H1 (cell line): ENCODE measurements at regions not wholly inside any gene's neighbourhood (a gene's known extent, or its start where the extent isn't known, plus 50 kb on each side); places are given as distances from the start of the nearest gene placed in this dataset.

Source experiments
- CTCF ChIA-PET: fragments of 300-600 bp; sonication (Branson Sonifier 250); formaldehyde crosslinking; loops from one replicate; lab custom pipeline; 2021; ENCODE audit not compliant: partially characterized antibody; lab: Charles Lee
- POLR2A ChIA-PET: fragments of 300-600 bp; sonication (Branson Sonifier 250); formaldehyde crosslinking; loops from one replicate; lab custom pipeline; 2021; ENCODE audit warnings: inconsistent platforms; ENCODE audit not compliant: partially characterized antibody; lab: Charles Lee
- DNase-seq, 2 experiments: peaks; one replicate each; pipeline versions ENCODE4 v3.0.0 to v3.0.0-alpha.2; 2010 to 2022; ENCODE audit warnings: low spot score in 2 of 2, low read depth in 1 of 2, mixed read lengths in 1 of 2
- FAIRE-seq: peaks from 2 replicates; lab custom pipeline; 2011; peaks lifted over from hg19 to GRCh38; lab: Jason Lieb, UNC
- H2AFZ ChIP-seq: 2 replicates; pipeline ENCODE4 v1.8.1; 2012; ENCODE audit warnings: low read length, inconsistent platforms
- H2AK5ac ChIP-seq: 2 replicates; pipeline ENCODE4 v1.6.1; 2013; ENCODE audit warnings: low read depth, low read length
- H2BK120ac ChIP-seq: replicated peaks from 2 replicates; pipeline ENCODE3; 2013; ENCODE audit warnings: low read depth, low read length, inconsistent platforms
- H2BK12ac ChIP-seq: 2 replicates; pipeline ENCODE4 v1.6.1; 2013; ENCODE audit warnings: low read depth, low read length
- H2BK15ac ChIP-seq: 2 replicates; pipeline ENCODE4 v1.6.1; 2013; ENCODE audit warnings: low read length
- H2BK20ac ChIP-seq: 2 replicates; pipeline ENCODE4 v1.6.1; 2013; ENCODE audit warnings: low read length
- H2BK5ac ChIP-seq: 2 replicates; pipeline ENCODE4 v1.6.1; 2013; ENCODE audit warnings: low read depth, low read length
- H3K14ac ChIP-seq: 2 replicates; pipeline ENCODE4 v1.6.1; 2013; ENCODE audit warnings: inconsistent platforms; ENCODE audit not compliant: insufficient read length
- H3K18ac ChIP-seq: 2 replicates; pipeline ENCODE4 v1.6.1; 2013; ENCODE audit warnings: low read length; ENCODE audit errors: extremely low read depth
- H3K23ac ChIP-seq: 2 replicates; pipeline ENCODE4 v1.6.1; 2013; ENCODE audit warnings: inconsistent platforms; ENCODE audit not compliant: insufficient read length
- H3K23me2 ChIP-seq: 2 replicates; pipeline ENCODE4 v1.6.1; 2013; ENCODE audit warnings: low read depth, low read length
- H3K27ac ChIP-seq: 2 replicates; pipeline ENCODE4 v1.6.1; 2011; ENCODE audit warnings: low read depth, low read length, inconsistent platforms
- H3K27me3 ChIP-seq, 4 experiments: replicated peaks in 1 of 4; 1 replicate in 1 of 4; 2 replicates in 3 of 4; pipeline versions ENCODE4 v1.6.1 to v1.8.1; 2011 to 2013; ENCODE audit warnings: low read length in 3 of 4, mild to moderate bottlenecking in 3 of 4, inconsistent platforms in 2 of 4, mixed read lengths in 2 of 4, moderate library complexity in 1 of 4; ENCODE audit not compliant: control insufficient read depth in 3 of 4, insufficient read depth in 3 of 4; ENCODE audit errors: extremely low read depth in 1 of 4
- H3K36me3 ChIP-seq, 4 experiments: 2 replicates each; pipeline versions ENCODE4 v1.6.1 to v1.8.1; 2011 to 2013; ENCODE audit warnings: mild to moderate bottlenecking in 4 of 4, low read length in 3 of 4, moderate library complexity in 2 of 4, control low read depth in 1 of 4, inconsistent platforms in 1 of 4; ENCODE audit not compliant: insufficient read depth in 4 of 4, control insufficient read depth in 2 of 4
- H3K4ac ChIP-seq: replicated peaks from 2 replicates; pipeline ENCODE3; 2013; ENCODE audit warnings: low read length, low read depth, mixed read lengths, inconsistent platforms; ENCODE audit not compliant: insufficient read length
- H3K4me1 ChIP-seq, 4 experiments: replicated peaks in 1 of 4; 1 replicate in 1 of 4; 2 replicates in 3 of 4; pipeline versions ENCODE4 v1.6.1 to v1.8.1; 2011 to 2013; ENCODE audit warnings: low read length in 3 of 4, inconsistent platforms in 2 of 4, mixed read lengths in 1 of 4; ENCODE audit not compliant: insufficient read depth in 4 of 4, control insufficient read depth in 3 of 4
- H3K4me2 ChIP-seq, 2 experiments: 2 replicates each; pipeline versions ENCODE4 v1.6.1 to v1.8.1; 2011 to 2013; ENCODE audit warnings: low read depth in 2 of 2, low read length in 2 of 2, control low read depth in 1 of 2, inconsistent platforms in 1 of 2, mild to moderate bottlenecking in 1 of 2; ENCODE audit not compliant: insufficient read depth in 1 of 2
- H3K4me3 ChIP-seq, 4 experiments: fragments of 200-600, 300-600 bp in 1 of 4; sonication (generic), shearing (Covaris generic), sonication (Bioruptor Twin) in 1 of 4; 2 replicates each; pipeline versions ENCODE4 v1.5.1 to v1.8.1; 2011 to 2016; ENCODE audit warnings: low read length in 4 of 4, low read depth in 3 of 4, control low read depth in 2 of 4, inconsistent platforms in 2 of 4, mild to moderate bottlenecking in 2 of 4, mixed read lengths in 1 of 4, moderate library complexity in 1 of 4; ENCODE audit not compliant: insufficient read depth in 2 of 4; ENCODE audit errors: extremely low read depth in 1 of 4
- H3K56ac ChIP-seq: replicated peaks from 2 replicates; pipeline ENCODE3; 2013; ENCODE audit warnings: low read depth, mild to moderate bottlenecking, mixed read lengths, low read length, inconsistent platforms; ENCODE audit not compliant: insufficient read length
- H3K79me1 ChIP-seq: 2 replicates; pipeline ENCODE4 v1.6.1; 2013; ENCODE audit warnings: low read depth, low read length, control low read depth
- H3K79me2 ChIP-seq, 2 experiments: 2 replicates each; pipeline versions ENCODE4 v1.6.1 to v1.8.1; 2012 to 2013; ENCODE audit warnings: low read length in 2 of 2, mild to moderate bottlenecking in 2 of 2, inconsistent platforms in 1 of 2; ENCODE audit not compliant: insufficient read depth in 2 of 2, control insufficient read depth in 1 of 2
- H3K9ac ChIP-seq, 4 experiments: replicated peaks in 1 of 4; 1 replicate in 1 of 4; 2 replicates in 3 of 4; pipeline versions ENCODE4 v1.6.1 to v1.8.1; 2011 to 2013; ENCODE audit warnings: low read depth in 3 of 4, low read length in 3 of 4, control low read depth in 2 of 4, mild to moderate bottlenecking in 2 of 4, moderate library complexity in 2 of 4, inconsistent platforms in 1 of 4; ENCODE audit errors: extremely low read depth in 1 of 4
- H3K9me3 ChIP-seq, 2 experiments: 2 replicates each; pipeline versions ENCODE4 v1.6.1 to v1.8.1; 2012 to 2013; ENCODE audit warnings: mild to moderate bottlenecking in 2 of 2, moderate library complexity in 2 of 2, control low read depth in 1 of 2, inconsistent platforms in 1 of 2, low read depth in 1 of 2, low read length in 1 of 2, mixed read lengths in 1 of 2; ENCODE audit not compliant: insufficient read depth in 2 of 2
- H4K20me1 ChIP-seq, 2 experiments: replicated peaks in 1 of 2; 2 replicates each; pipeline versions ENCODE3 to v1.8.1; 2011 to 2013; ENCODE audit warnings: inconsistent platforms in 2 of 2, low read length in 2 of 2, mild to moderate bottlenecking in 1 of 2; ENCODE audit not compliant: insufficient read depth in 2 of 2, control insufficient read depth in 1 of 2
- H4K5ac ChIP-seq: 2 replicates; pipeline ENCODE4 v1.6.1; 2013; ENCODE audit warnings: low read length, low read depth, mixed read lengths, inconsistent platforms; ENCODE audit not compliant: insufficient read length
- H4K8ac ChIP-seq: 2 replicates; pipeline ENCODE4 v1.8.0; 2013; ENCODE audit warnings: mild to moderate bottlenecking, moderate library complexity, low read length, inconsistent platforms; ENCODE audit not compliant: insufficient read depth; ENCODE audit errors: extremely low read depth
- H4K91ac ChIP-seq: replicated peaks from 2 replicates; pipeline ENCODE3; 2013; ENCODE audit warnings: low read length, mixed read lengths, inconsistent platforms; ENCODE audit not compliant: insufficient read length
- ATF2 ChIP-seq: IDR thresholded peaks from 2 replicates; pipeline ENCODE4 v1.6.1; 2012; ENCODE audit warnings: low read length, inconsistent platforms
- ATF3 ChIP-seq: IDR thresholded peaks from 2 replicates; pipeline ENCODE4 v1.6.1; 2011; ENCODE audit warnings: low read depth, mild to moderate bottlenecking, low read length; ENCODE audit not compliant: insufficient read depth
- BACH1 ChIP-seq: IDR thresholded peaks from 2 replicates; pipeline ENCODE4 v1.6.1; 2012; ENCODE audit warnings: low read length, improper control_type of control experiment
- CHD2 ChIP-seq: IDR thresholded peaks from 2 replicates; pipeline ENCODE4 v1.6.1; 2012; ENCODE audit warnings: low read length, improper control_type of control experiment
- CTCF ChIP-seq, 3 experiments: IDR thresholded peaks; 1 replicate in 2 of 3; 2 replicates in 1 of 3; pipeline versions ENCODE4 v1.5.1 to v1.6.1; 2011; ENCODE audit warnings: low read length in 3 of 3, mild to moderate bottlenecking in 3 of 3, inconsistent platforms in 2 of 3, low read depth in 1 of 3, moderate library complexity in 1 of 3; ENCODE audit not compliant: insufficient read depth in 1 of 3; ENCODE audit errors: control extremely low read depth in 1 of 3
- RBBP5 ChIP-seq: IDR thresholded peaks from 2 replicates; pipeline ENCODE4 v1.7.1; 2012; ENCODE audit warnings: low read depth, mild to moderate bottlenecking, inconsistent platforms, low read length, moderate library complexity, borderline replicate concordance
- SAP30 ChIP-seq: fragments of 300-600 bp; sonication (generic); IDR thresholded peaks from 2 replicates; pipeline ENCODE4 v1.7.1; 2012; ENCODE audit warnings: low read length, moderate library complexity, mild to moderate bottlenecking, inconsistent platforms; ENCODE audit not compliant: insufficient read depth, insufficient replicate concordance
- SIN3A ChIP-seq, 2 experiments: IDR thresholded peaks in 1 of 2; conservative IDR thresholded peaks in 1 of 2; 2 replicates each; pipeline ENCODE4 v1.6.1; 2011 to 2012; ENCODE audit warnings: low read length in 2 of 2, improper control_type of control experiment in 1 of 2, low read depth in 1 of 2, mild to moderate bottlenecking in 1 of 2
- SUZ12 ChIP-seq: fragments of 200-600 bp; sonication (generic); IDR thresholded peaks from 2 replicates; pipeline ENCODE4 v1.6.1; 2012; ENCODE audit warnings: mild to moderate bottlenecking, inconsistent platforms, low read length, moderate library complexity, mixed read lengths
- WGBS, 2 experiments: shearing (Covaris generic) in 1 of 2; methylation state at CpG; one replicate each; pipeline versions ENCODE4 v1.1.6 to v1.1.7; 2013 to 2015; ENCODE audit warnings: low lambda C conversion rate in 2 of 2, mixed read lengths in 2 of 2, inconsistent platforms in 1 of 2, low coverage in 1 of 2, missing lambda C conversion rate in 1 of 2; ENCODE audit not compliant: insufficient replicate concordance in 2 of 2, insufficient coverage in 1 of 2, insufficient read length in 1 of 2; ENCODE audit errors: extremely low coverage in 1 of 2, missing lambda C conversion rate in 1 of 2; 5-methylcytosine and 5-hydroxymethylcytosine counted together

GRCh38 chr11:133718238-133718637, 127.1 kb downstream of the SPATA19 start:
- DNase-seq, result no peak
- no peak for TF ChIP-seq ATF3
- no peak for TF ChIP-seq CHD2
- no peak for TF ChIP-seq CTCF (IDR thresholded peaks at IDR 0.05; ENCODE audit: control extremely low read depth in 1 of 3, insufficient read depth in 1 of 3, low read depth in 1 of 3, low read length in 3 of 3)
- TF ChIP-seq ATF2, result no peak
- TF ChIP-seq SIN3A (conservative IDR thresholded peaks at IDR 0.05 in 1 of 2, IDR thresholded peaks at IDR 0.05 in 1 of 2; ENCODE audit: low read depth in 1 of 2, low read length in 2 of 2), result no peak
- no peak for TF ChIP-seq RBBP5
- no peak for TF ChIP-seq SAP30
- no peak for TF ChIP-seq SUZ12
- no peak for TF ChIP-seq BACH1

More at GRCh38 chr11:133718238-133718637, 127.1 kb downstream of the SPATA19 start:
- no peak overlapping the region for H3K56ac ChIP-seq
- H3K4me2 ChIP-seq, result no peak overlapping the region
- H3K36me3 ChIP-seq, result no peaks in the 10 kb centered on the region
- CTCF ChIA-PET, result interaction anchor here (0.6 kb wide), 1 partner anchor 333 kb away, joined by 4 read pairs; no protein-coding TSS in a partner anchor
- no peaks in the 10 kb centered on the region for H3K79me2 ChIP-seq
- no peak overlapping the region for H4K91ac ChIP-seq
- no peak overlapping the region for H2BK15ac ChIP-seq
- no peak overlapping the region for H3K4me3 ChIP-seq
- POLR2A ChIA-PET, result no interaction called here
- WGBS, 2 experiments, result 79% methylated on average over 7 of the region's 7 CpGs; no CpG with 5 or more reads in 1 of the 2 experiments
- H2BK5ac ChIP-seq, result no peak overlapping the region
- no peak overlapping the region for H2AK5ac ChIP-seq
- H4K5ac ChIP-seq, result no peak overlapping the region
- H3K23me2 ChIP-seq, result no peaks in the 10 kb centered on the region
- H3K18ac ChIP-seq, result no peak overlapping the region
- H4K20me1 ChIP-seq, result no peaks in the 10 kb centered on the region
- no peak overlapping the region for H3K14ac ChIP-seq
- no peak overlapping the region for H3K9ac ChIP-seq
- H2AFZ ChIP-seq, result no peak overlapping the region
- no peak overlapping the region for H2BK12ac ChIP-seq
- H3K79me1 ChIP-seq, result no peaks in the 10 kb centered on the region
- peaks cover 0 to 5% (median 2%) of the 10 kb centered on the region in 4 experiments; a peak in 4 of 7 replicates for H3K27me3 ChIP-seq
- no peak overlapping the region for H3K27ac ChIP-seq
- no peaks in the 10 kb centered on the region for H3K9me3 ChIP-seq
- H2BK20ac ChIP-seq, result no peak overlapping the region
- no peak for FAIRE-seq
- H4K8ac ChIP-seq, result no peak overlapping the region
- peaks cover 0 to 20% (median 4%) of the 10 kb centered on the region in 4 experiments; a peak in 5 of 7 replicates for H3K4me1 ChIP-seq
- no peak overlapping the region for H3K23ac ChIP-seq
- H3K4ac ChIP-seq, result no peak overlapping the region
- H2BK120ac ChIP-seq, result no peak overlapping the region
